ENCODE measurements at regions not wholly inside any gene's neighbourhood (a gene's known extent, or its start where the extent isn't known, plus 50 kb on each side); places are given as distances from the start of the nearest gene placed in this dataset.

- Mint-ChIP-seq H3K36me3 (ENCODE audit: low read depth, unreplicated experiment) (no peaks in the 10 kb centered on the region), H3K4me1 (ENCODE audit: unreplicated experiment) (peaks cover 9% of the 10 kb centered on the region), H3K27ac (ENCODE audit: unreplicated experiment) (no peak overlapping the region), H3K4me3 (ENCODE audit: unreplicated experiment) (no peak overlapping the region), H3K9me3 (ENCODE audit: unreplicated experiment) (no peaks in the 10 kb centered on the region), H3K27me3 (ENCODE audit: unreplicated experiment) (no peaks in the 10 kb centered on the region)
- TF ChIP-seq CTCF (IDR thresholded peaks at IDR 0.05; ENCODE audit: unreplicated experiment) = no peak
- no peak for DNase-seq (ENCODE audit: low spot score)
These were observed 239.1 kb downstream of the ELAVL2 start for GRCh38 chr9:23586906-23587305.

- Mint-ChIP-seq H3K9me3 (ENCODE audit: unreplicated experiment) (no peaks in the 10 kb centered on the region), H3K27ac (ENCODE audit: unreplicated experiment) (no peak overlapping the region), H3K4me3 (ENCODE audit: unreplicated experiment) (no peak overlapping the region), H3K36me3 (ENCODE audit: low read depth, unreplicated experiment) (no peaks in the 10 kb centered on the region), H3K4me1 (ENCODE audit: unreplicated experiment) (peaks cover 9% of the 10 kb centered on the region), H3K27me3 (ENCODE audit: unreplicated experiment) (no peaks in the 10 kb centered on the region)
- TF ChIP-seq CTCF (IDR thresholded peaks at IDR 0.05; ENCODE audit: unreplicated experiment) = no peak
- DNase-seq (ENCODE audit: low spot score) = no peak
These were observed 238.6 kb downstream of the ELAVL2 start for GRCh38 chr9:23587433-23587832.

- H3K27me3 Mint-ChIP-seq (ENCODE audit: unreplicated experiment) = no peaks in the 10 kb centered on the region
- H3K4me1 Mint-ChIP-seq (ENCODE audit: unreplicated experiment) = peaks cover 9% of the 10 kb centered on the region
- no peak overlapping the region for H3K27ac Mint-ChIP-seq (ENCODE audit: unreplicated experiment)
- H3K9me3 Mint-ChIP-seq (ENCODE audit: unreplicated experiment) = no peaks in the 10 kb centered on the region
- no peak for TF ChIP-seq CTCF (IDR thresholded peaks at IDR 0.05; ENCODE audit: unreplicated experiment)
- H3K4me3 Mint-ChIP-seq (ENCODE audit: unreplicated experiment) = no peak overlapping the region
- H3K36me3 Mint-ChIP-seq (ENCODE audit: low read depth, unreplicated experiment) = no peaks in the 10 kb centered on the region
- no peak for DNase-seq (ENCODE audit: low spot score)
These were observed 238.1 kb downstream of the ELAVL2 start for GRCh38 chr9:23587903-23588302.

DNA sequence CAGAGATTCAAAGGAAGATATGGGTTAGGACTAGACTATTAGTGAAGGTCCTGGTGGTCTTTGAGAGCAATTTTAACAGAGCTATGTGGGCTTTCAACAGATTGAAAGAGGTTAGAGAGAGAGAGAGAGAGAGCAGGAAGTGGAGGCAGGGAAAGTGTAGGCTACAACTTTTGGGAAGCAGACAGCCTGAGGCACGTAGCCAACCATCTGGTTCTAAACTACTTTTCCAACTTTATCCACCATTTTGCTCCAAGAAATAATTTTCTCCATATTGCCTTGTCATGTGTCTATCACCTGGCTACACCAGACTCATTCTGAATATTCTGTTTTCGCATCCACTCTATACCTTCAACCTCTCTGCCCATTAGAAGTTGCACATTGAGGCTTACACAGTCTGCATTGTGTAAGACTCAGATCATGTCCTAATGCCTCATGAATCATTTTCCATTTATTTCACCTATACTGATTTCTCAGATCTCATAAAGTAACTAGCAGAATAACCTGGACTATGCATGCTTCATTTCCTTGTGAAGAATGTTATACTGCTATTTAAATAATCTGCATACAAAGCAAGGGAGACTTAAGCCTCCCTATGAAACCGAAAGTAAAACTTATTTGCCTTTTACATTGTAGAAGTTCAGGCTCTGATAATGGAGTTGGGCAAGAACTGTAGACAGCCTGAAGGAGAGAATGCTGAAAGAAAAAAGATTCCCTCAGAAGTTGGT is 235.6 kb downstream of the ELAVL2 start:
- Mint-ChIP-seq H3K9me3 (ENCODE audit: unreplicated experiment) (no peaks in the 10 kb centered on the region), H3K27ac (ENCODE audit: unreplicated experiment) (no peak overlapping the region), H3K4me1 (ENCODE audit: unreplicated experiment) (peaks cover 9% of the 10 kb centered on the region), H3K4me3 (ENCODE audit: unreplicated experiment) (no peak overlapping the region), H3K27me3 (ENCODE audit: unreplicated experiment) (no peaks in the 10 kb centered on the region), H3K36me3 (ENCODE audit: low read depth, unreplicated experiment) (no peaks in the 10 kb centered on the region)
- no peak for DNase-seq (ENCODE audit: low spot score)
- no peak for TF ChIP-seq CTCF (IDR thresholded peaks at IDR 0.05; ENCODE audit: unreplicated experiment)

- no peaks in the 10 kb centered on the region for H3K36me3 Mint-ChIP-seq (ENCODE audit: low read depth, unreplicated experiment)
- no peak overlapping the region for H3K27ac Mint-ChIP-seq (ENCODE audit: unreplicated experiment)
- H3K4me1 Mint-ChIP-seq (ENCODE audit: unreplicated experiment) = peaks cover 9% of the 10 kb centered on the region
- TF ChIP-seq CTCF (IDR thresholded peaks at IDR 0.05; ENCODE audit: unreplicated experiment) = no peak
- no peaks in the 10 kb centered on the region for H3K9me3 Mint-ChIP-seq (ENCODE audit: unreplicated experiment)
- no peaks in the 10 kb centered on the region for H3K27me3 Mint-ChIP-seq (ENCODE audit: unreplicated experiment)
- no peak for DNase-seq (ENCODE audit: low spot score)
- H3K4me3 Mint-ChIP-seq (ENCODE audit: unreplicated experiment) = no peak overlapping the region
These were observed 231.6 kb downstream of the ELAVL2 start for GRCh38 chr9:23594421-23594820.

Measured in endothelial cell (in vitro differentiated cells).